AG09319 (cell line): ENCODE measurements at regions not wholly inside any gene's neighbourhood (a gene's known extent, or its start where the extent isn't known, plus 50 kb on each side); places are given as distances from the start of the nearest gene placed in this dataset.
"Not testable (repeated sequence)": the region's sequence is repeated elsewhere in the genome, so short reads cannot be mapped to it uniquely, and the experiment has no call there.

Experiments
- DNase-seq: peaks from one replicate; pipeline ENCODE4 v3.0.0-alpha.2; 2010; ENCODE audit warnings: low read depth; ENCODE audit errors: extremely low read depth
- TF ChIP-seq, protein P1 (sequence below): IDR thresholded peaks from 2 replicates; pipeline ENCODE4 v1.5.1; 2011; ENCODE audit warnings: low read depth, mild to moderate bottlenecking, inconsistent platforms, low read length, moderate library complexity

DNA sequence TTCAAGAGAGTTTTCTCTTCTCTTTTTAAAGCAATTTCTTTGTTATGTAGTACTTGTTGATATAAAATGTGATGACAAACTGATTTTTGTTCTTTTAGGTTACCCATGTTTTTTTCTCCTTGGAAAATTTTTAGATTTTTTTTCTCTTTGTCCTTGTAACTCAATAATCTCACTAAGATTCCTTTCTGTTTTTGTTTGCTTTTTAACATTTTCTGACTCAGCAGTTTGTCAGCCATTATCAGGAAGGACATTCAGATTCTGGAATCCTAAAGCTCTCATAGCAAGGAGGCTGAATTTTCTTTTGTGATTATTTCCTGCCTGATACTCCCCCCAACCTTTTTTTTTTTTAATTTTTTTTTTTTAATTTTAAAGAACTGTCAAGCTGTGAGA, 75.2 kb upstream of the CITED2 start:
- TF ChIP-seq, protein P1, sequence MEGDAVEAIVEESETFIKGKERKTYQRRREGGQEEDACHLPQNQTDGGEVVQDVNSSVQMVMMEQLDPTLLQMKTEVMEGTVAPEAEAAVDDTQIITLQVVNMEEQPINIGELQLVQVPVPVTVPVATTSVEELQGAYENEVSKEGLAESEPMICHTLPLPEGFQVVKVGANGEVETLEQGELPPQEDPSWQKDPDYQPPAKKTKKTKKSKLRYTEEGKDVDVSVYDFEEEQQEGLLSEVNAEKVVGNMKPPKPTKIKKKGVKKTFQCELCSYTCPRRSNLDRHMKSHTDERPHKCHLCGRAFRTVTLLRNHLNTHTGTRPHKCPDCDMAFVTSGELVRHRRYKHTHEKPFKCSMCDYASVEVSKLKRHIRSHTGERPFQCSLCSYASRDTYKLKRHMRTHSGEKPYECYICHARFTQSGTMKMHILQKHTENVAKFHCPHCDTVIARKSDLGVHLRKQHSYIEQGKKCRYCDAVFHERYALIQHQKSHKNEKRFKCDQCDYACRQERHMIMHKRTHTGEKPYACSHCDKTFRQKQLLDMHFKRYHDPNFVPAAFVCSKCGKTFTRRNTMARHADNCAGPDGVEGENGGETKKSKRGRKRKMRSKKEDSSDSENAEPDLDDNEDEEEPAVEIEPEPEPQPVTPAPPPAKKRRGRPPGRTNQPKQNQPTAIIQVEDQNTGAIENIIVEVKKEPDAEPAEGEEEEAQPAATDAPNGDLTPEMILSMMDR: no peak
- DNase-seq: no peak

DNA sequence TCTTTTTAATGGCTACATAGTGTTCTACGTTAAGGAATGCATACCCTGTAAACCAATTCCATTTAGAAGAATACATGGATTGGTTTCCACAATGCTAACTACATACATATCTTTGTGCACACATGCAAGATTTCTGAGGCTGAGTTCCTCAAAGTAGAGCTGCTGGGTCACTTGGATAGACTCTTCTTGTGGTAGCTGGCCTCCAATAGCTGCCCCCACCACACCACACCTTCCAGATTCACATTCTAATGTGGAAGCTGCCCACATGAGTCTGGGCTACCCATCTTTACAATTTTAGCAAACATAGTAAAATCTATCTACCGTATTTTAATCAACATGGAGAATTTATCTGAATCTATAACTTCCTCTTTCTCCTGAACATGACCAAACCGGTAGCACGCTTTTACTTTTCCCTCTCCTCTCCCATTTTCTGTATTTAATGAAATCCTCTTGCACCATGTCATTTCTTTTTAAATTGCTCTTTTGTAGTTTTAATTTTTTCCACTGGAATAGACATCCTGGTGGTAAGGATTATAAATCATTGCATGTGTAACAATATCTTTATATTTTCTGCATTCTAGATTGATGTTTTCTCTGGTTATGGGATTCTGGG, 74.7 kb upstream of the CITED2 start:
- DNase-seq: no peak
- TF ChIP-seq, protein P1: no peak

GRCh38 chr6:139448051-139448649, 73.7 kb upstream of the CITED2 start:
- TF ChIP-seq, protein P1: no peak
- no peak for DNase-seq

GRCh38 chr6:139447656-139447975, 73.2 kb upstream of the CITED2 start:
- TF ChIP-seq, protein P1: no peak
- DNase-seq: no peak

GRCh38 chr6:139446768-139447655, 72.6 kb upstream of the CITED2 start:
- TF ChIP-seq, protein P1: no peak
- no peak for DNase-seq

DNA sequence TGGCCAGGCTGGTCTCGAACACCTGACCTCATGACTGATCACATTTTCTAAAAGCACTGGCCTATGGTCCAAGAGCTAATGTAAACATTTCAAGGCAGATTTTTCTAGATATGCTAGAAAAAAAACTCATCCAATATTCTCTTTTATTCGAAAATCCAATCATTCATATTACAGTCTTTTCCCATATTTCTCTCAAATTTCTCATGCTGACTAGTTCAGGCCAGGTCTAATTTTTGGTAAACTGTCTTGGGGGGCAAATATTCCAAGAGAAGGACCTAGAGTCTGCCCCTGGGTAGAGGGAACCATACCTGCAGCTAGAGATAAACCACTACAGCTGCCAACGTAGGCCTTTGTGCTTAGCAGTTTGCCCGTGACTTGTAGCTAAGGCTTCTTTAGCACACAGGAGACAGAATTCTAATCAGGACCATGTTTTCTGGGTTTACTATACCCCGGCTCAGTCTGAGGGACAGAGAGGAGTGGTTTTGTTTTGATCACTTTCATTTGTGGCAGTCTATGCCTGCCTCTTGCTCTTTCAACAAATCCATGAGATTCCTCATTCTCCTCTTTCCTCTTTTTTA, 71.8 kb upstream of the CITED2 start:
- TF ChIP-seq, protein P1: no peak
- DNase-seq: no peak

- DNase-seq: not testable (repeated sequence)
These were observed 69.9 kb upstream of the CITED2 start for GRCh38 chr6:139444273-139444787.
